ENCODE measurements at regions not wholly inside any gene's neighbourhood (a gene's known extent, or its start where the extent isn't known, plus 50 kb on each side); places are given as distances from the start of the nearest gene placed in this dataset.
"Not testable (repeated sequence)": the region's sequence is repeated elsewhere in the genome, so short reads cannot be mapped to it uniquely, and the experiment has no call there.

GRCh38 chr2:154960802-154961583 lies 262.5 kb downstream of the KCNJ3 start:
- H3K27ac ChIP-seq = no peak overlapping the region
- TF ChIP-seq, protein P1, sequence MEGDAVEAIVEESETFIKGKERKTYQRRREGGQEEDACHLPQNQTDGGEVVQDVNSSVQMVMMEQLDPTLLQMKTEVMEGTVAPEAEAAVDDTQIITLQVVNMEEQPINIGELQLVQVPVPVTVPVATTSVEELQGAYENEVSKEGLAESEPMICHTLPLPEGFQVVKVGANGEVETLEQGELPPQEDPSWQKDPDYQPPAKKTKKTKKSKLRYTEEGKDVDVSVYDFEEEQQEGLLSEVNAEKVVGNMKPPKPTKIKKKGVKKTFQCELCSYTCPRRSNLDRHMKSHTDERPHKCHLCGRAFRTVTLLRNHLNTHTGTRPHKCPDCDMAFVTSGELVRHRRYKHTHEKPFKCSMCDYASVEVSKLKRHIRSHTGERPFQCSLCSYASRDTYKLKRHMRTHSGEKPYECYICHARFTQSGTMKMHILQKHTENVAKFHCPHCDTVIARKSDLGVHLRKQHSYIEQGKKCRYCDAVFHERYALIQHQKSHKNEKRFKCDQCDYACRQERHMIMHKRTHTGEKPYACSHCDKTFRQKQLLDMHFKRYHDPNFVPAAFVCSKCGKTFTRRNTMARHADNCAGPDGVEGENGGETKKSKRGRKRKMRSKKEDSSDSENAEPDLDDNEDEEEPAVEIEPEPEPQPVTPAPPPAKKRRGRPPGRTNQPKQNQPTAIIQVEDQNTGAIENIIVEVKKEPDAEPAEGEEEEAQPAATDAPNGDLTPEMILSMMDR (IDR thresholded peaks at IDR 0.05) = no peak
- TF ChIP-seq POLR2A (IDR thresholded peaks at IDR 0.05) = no peak
- H3K27me3 ChIP-seq = no peaks in the 10 kb centered on the region
- H3K36me3 ChIP-seq = no peaks in the 10 kb centered on the region
- DNase-seq = no peak
- H3K4me3 ChIP-seq = no peak overlapping the region
- H3K9me3 ChIP-seq = no peaks in the 10 kb centered on the region
- no peaks in the 10 kb centered on the region for H3K4me1 ChIP-seq

DNA sequence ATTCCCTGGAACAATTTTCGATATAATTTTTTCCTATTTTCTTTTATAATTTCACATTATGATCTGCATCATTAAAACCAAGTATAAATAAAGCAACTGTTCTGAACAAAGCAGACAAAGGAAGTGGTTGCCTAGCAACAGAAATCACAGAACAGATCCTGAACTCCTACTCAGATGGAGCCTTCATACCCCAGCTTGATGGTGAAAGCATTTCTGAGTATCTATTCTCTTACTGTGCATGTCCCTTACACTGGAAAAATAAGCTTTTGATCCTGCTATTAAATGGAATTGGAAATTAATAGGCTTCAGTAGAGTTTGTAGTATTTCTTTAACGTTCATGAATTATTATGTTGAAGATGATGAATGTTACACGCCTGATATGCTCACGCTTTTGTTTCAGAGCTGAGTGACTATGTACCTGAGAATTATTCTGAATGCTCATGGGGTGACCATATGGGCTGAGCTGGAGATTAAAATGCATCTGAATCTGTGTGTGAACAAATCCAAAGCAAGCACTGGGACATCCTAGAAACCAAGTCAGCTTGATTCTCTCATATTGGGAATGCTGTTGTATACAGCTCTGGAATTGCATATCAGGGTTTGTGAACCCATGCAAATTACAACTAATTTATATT lies 254.0 kb downstream of the KCNJ3 start:
- no peak for DNase-seq
- no peaks in the 10 kb centered on the region for H3K9me3 ChIP-seq

GRCh38 chr2:154947416-154947815 lies 248.9 kb downstream of the KCNJ3 start:
- not testable (repeated sequence) for H3K27me3 ChIP-seq, H3K27ac ChIP-seq, H3K36me3 ChIP-seq, H3K4me1 ChIP-seq, H3K9me3 ChIP-seq, H3K4me3 ChIP-seq, DNase-seq

More for the DNA sequence above, 254.0 kb downstream of the KCNJ3 start:
- Histone ChIP-seq H3K27ac (no peak overlapping the region), H3K4me1 (no peaks in the 10 kb centered on the region), H3K36me3 (no peaks in the 10 kb centered on the region), H3K27me3 (no peaks in the 10 kb centered on the region), H3K4me3 (no peak overlapping the region)
- TF ChIP-seq, protein P1 (IDR thresholded peaks at IDR 0.05) = no peak
- no peak for TF ChIP-seq POLR2A (IDR thresholded peaks at IDR 0.05)

- H3K27me3 ChIP-seq = no peaks in the 10 kb centered on the region
- no peak overlapping the region for H3K27ac ChIP-seq
- no peaks in the 10 kb centered on the region for H3K36me3 ChIP-seq
- H3K4me3 ChIP-seq = no peak overlapping the region
- no peak for DNase-seq
- TF ChIP-seq, protein P1 (IDR thresholded peaks at IDR 0.05) = no peak
- TF ChIP-seq POLR2A (IDR thresholded peaks at IDR 0.05) = no peak
- no peaks in the 10 kb centered on the region for H3K4me1 ChIP-seq
- no peaks in the 10 kb centered on the region for H3K9me3 ChIP-seq
These were observed 247.5 kb downstream of the KCNJ3 start for GRCh38 chr2:154945984-154946383.

- no peaks in the 10 kb centered on the region for H3K9me3 ChIP-seq
- no peaks in the 10 kb centered on the region for H3K27me3 ChIP-seq
- H3K4me1 ChIP-seq = no peaks in the 10 kb centered on the region
- no peak overlapping the region for H3K4me3 ChIP-seq
- no peak for DNase-seq
- TF ChIP-seq, protein P1 (IDR thresholded peaks at IDR 0.05) = no peak
- no peak for TF ChIP-seq POLR2A (IDR thresholded peaks at IDR 0.05)
- no peaks in the 10 kb centered on the region for H3K36me3 ChIP-seq
- no peak overlapping the region for H3K27ac ChIP-seq
These were observed 242.9 kb downstream of the KCNJ3 start for GRCh38 chr2:154941379-154941778.

GRCh38 chr2:154934213-154934612 lies 235.7 kb downstream of the KCNJ3 start:
- no peak overlapping the region for H3K27ac ChIP-seq
- no peaks in the 10 kb centered on the region for H3K27me3 ChIP-seq
- no peaks in the 10 kb centered on the region for H3K9me3 ChIP-seq
- no peaks in the 10 kb centered on the region for H3K4me1 ChIP-seq
- no peak for DNase-seq
- no peaks in the 10 kb centered on the region for H3K36me3 ChIP-seq
- no peak overlapping the region for H3K4me3 ChIP-seq
- TF ChIP-seq, protein P1 (IDR thresholded peaks at IDR 0.05) = no peak
- TF ChIP-seq POLR2A (IDR thresholded peaks at IDR 0.05) = no peak

Measured in Peyer's patch (tissue), 4 donors.